ENCODE measurements at regions not wholly inside any gene's neighbourhood (a gene's known extent, or its start where the extent isn't known, plus 50 kb on each side); places are given as distances from the start of the nearest gene placed in this dataset.

- no peak overlapping the region for H4K91ac ChIP-seq (ENCODE audit: insufficient read length, low read depth, low read length)
- peaks cover 6 to 17% (median 15%) of the 10 kb centered on the region in 3 experiments; a peak in 6 of 7 replicates for H3K36me3 Mint-ChIP-seq (ENCODE audit: insufficient read depth in 1 of 3, low read depth in 3 of 3)
- no peak overlapping the region for H3K27ac ChIP-seq (ENCODE audit: insufficient read length, low read depth, low read length)
- no peaks in the 10 kb centered on the region for H3K27me3 ChIP-seq (ENCODE audit: insufficient read depth, low read length)
- H3K14ac ChIP-seq (ENCODE audit: insufficient read depth, low read length), result no peak overlapping the region
- DNase-seq, result no peak
- H4K5ac ChIP-seq (ENCODE audit: insufficient read length, low read depth, low read length), result no peak overlapping the region
- H3K4me1 Mint-ChIP-seq, result no peaks in the 10 kb centered on the region
- no peaks in the 10 kb centered on the region for H4K20me1 ChIP-seq (ENCODE audit: control insufficient read depth, insufficient read depth, insufficient read length)
- no peak overlapping the region for H3K4me2 ChIP-seq (ENCODE audit: insufficient read depth, insufficient read length, low read length)
- H2AFZ ChIP-seq (ENCODE audit: low read length), result no peak overlapping the region
- H2AK5ac ChIP-seq (ENCODE audit: insufficient read length, low read length), result no peak overlapping the region
- H2BK5ac ChIP-seq (ENCODE audit: insufficient read length, low read length), result no peak overlapping the region
- no peak overlapping the region for H2BK15ac ChIP-seq (ENCODE audit: low read depth, low read length)
- H3K9me3 Mint-ChIP-seq, result peaks cover 17 to 24% of the 10 kb centered on the region in 2 experiments
- no peak overlapping the region for H2BK120ac ChIP-seq (ENCODE audit: low read depth, low read length, poor library complexity, severe bottlenecking)
- no CpG with 5 or more reads among the region's 1 CpG for WGBS (ENCODE audit: extremely low coverage, insufficient read length, low lambda C conversion rate)
- no peak overlapping the region for H3K9ac ChIP-seq (ENCODE audit: extremely low read depth, insufficient read length, low read length)
- no peaks in the 10 kb centered on the region for H3K79me2 ChIP-seq (ENCODE audit: insufficient read depth, low read length)
- no peak overlapping the region for H4K8ac ChIP-seq (replicated peaks; ENCODE audit: insufficient read length, low read depth, low read length)
- H3K23me2 ChIP-seq (ENCODE audit: insufficient read length, low read depth, low read length, poor library complexity, severe bottlenecking), result no peaks in the 10 kb centered on the region
- no peak overlapping the region for H2BK20ac ChIP-seq (ENCODE audit: low read depth, low read length, poor library complexity, severe bottlenecking)
- H3K18ac ChIP-seq (ENCODE audit: insufficient read length, low read depth, low read length), result no peak overlapping the region
- no peaks in the 10 kb centered on the region for H3K27me3 Mint-ChIP-seq (ENCODE audit: low read depth)
- no peak overlapping the region for H3K27ac Mint-ChIP-seq
- no peaks in the 10 kb centered on the region for H3K9me3 ChIP-seq (ENCODE audit: control insufficient read depth, low read depth, low read length)
- no peak overlapping the region for H3K4me3 Mint-ChIP-seq
- no peak for TF ChIP-seq CTCF (conservative IDR thresholded peaks at IDR 0.05)
- H2BK12ac ChIP-seq (ENCODE audit: insufficient read length, low read depth, low read length), result no peak overlapping the region
- H3K4ac ChIP-seq (ENCODE audit: low read depth, low read length), result no peak overlapping the region
- no peak overlapping the region for H3T11ph ChIP-seq (ENCODE audit: low read length)
- H3K56ac ChIP-seq (ENCODE audit: insufficient read length, low read depth, low read length), result no peak overlapping the region
- H3K4me1 ChIP-seq (ENCODE audit: insufficient read depth, low read length), result no peaks in the 10 kb centered on the region
- no peaks in the 10 kb centered on the region for H3K79me1 ChIP-seq (ENCODE audit: insufficient read depth, low read depth, low read length, poor library complexity, severe bottlenecking)
- H3K23ac ChIP-seq (ENCODE audit: insufficient read length, low read depth, low read length), result no peak overlapping the region
Measured at GRCh38 chr5:39691136-39691535, 266.4 kb upstream of the DAB2 start.

Measured in H9 (cell line).